ENCODE measurements at regions not wholly inside any gene's neighbourhood (a gene's known extent, or its start where the extent isn't known, plus 50 kb on each side); places are given as distances from the start of the nearest gene placed in this dataset.

- Histone ChIP-seq H3K27me3 (no peaks in the 10 kb centered on the region), H3K4me3 (no peak overlapping the region), H3K36me3 (no peaks in the 10 kb centered on the region), H3K9me3 (no peaks in the 10 kb centered on the region), H3K27ac (no peak overlapping the region), H3K4me1 (no peaks in the 10 kb centered on the region)
- DNase-seq (ENCODE audit: extremely low spot score in 2 of 2): no peak
- no peak for TF ChIP-seq POLR2AphosphoS5 (IDR thresholded peaks at IDR 0.05; ENCODE audit: insufficient read depth in 1 of 2, low read depth in 1 of 2)
- TF ChIP-seq CTCF (IDR thresholded peaks at IDR 0.05): no peak
- TF ChIP-seq POLR2A (IDR thresholded peaks at IDR 0.05): no peak
- intact Hi-C loops (cut with DNase I): no loop called here
Observed at GRCh38 chr5:103375863-103376591, 117.5 kb downstream of the MACIR start.

- Histone ChIP-seq H3K4me1 (no peaks in the 10 kb centered on the region), H3K27ac (no peak overlapping the region), H3K4me3 (no peak overlapping the region), H3K9me3 (no peaks in the 10 kb centered on the region), H3K27me3 (no peaks in the 10 kb centered on the region), H3K36me3 (no peaks in the 10 kb centered on the region)
- no peak for DNase-seq (ENCODE audit: extremely low spot score in 2 of 2)
- intact Hi-C loops (cut with DNase I): no loop called here
- TF ChIP-seq CTCF (IDR thresholded peaks at IDR 0.05) (no peak), POLR2A (IDR thresholded peaks at IDR 0.05) (no peak), POLR2AphosphoS5 (IDR thresholded peaks at IDR 0.05; ENCODE audit: insufficient read depth in 1 of 2, low read depth in 1 of 2) (no peak)
Observed at GRCh38 chr5:103375350-103375749, 116.8 kb downstream of the MACIR start.

GRCh38 chr5:103374473-103374963, 116.0 kb downstream of the MACIR start:
- no peaks in the 10 kb centered on the region for H3K27me3 ChIP-seq
- TF ChIP-seq CTCF (IDR thresholded peaks at IDR 0.05) (no peak), POLR2A (IDR thresholded peaks at IDR 0.05) (no peak)
- H3K4me1 ChIP-seq: no peaks in the 10 kb centered on the region
- DNase-seq (ENCODE audit: extremely low spot score in 2 of 2): no peak
- intact Hi-C loops (cut with DNase I): no loop called here
- H3K4me3 ChIP-seq: no peak overlapping the region
- no peaks in the 10 kb centered on the region for H3K36me3 ChIP-seq
- no peaks in the 10 kb centered on the region for H3K9me3 ChIP-seq
- H3K27ac ChIP-seq: no peak overlapping the region

- no peak for TF ChIP-seq POLR2A (IDR thresholded peaks at IDR 0.05)
- TF ChIP-seq POLR2AphosphoS5 (IDR thresholded peaks at IDR 0.05; ENCODE audit: insufficient read depth in 1 of 2, low read depth in 1 of 2): no peak
- TF ChIP-seq CTCF (IDR thresholded peaks at IDR 0.05): no peak
- H3K36me3 ChIP-seq: no peaks in the 10 kb centered on the region
- DNase-seq (ENCODE audit: extremely low spot score in 2 of 2): no peak
- no peak overlapping the region for H3K4me3 ChIP-seq
- H3K9me3 ChIP-seq: no peaks in the 10 kb centered on the region
- H3K4me1 ChIP-seq: no peaks in the 10 kb centered on the region
- intact Hi-C loops (cut with DNase I): no loop called here
- H3K27me3 ChIP-seq: no peaks in the 10 kb centered on the region
- H3K27ac ChIP-seq: no peak overlapping the region
Observed at GRCh38 chr5:103373597-103374472, 115.3 kb downstream of the MACIR start.
